NB4 (cell line): ENCODE measurements at regions not wholly inside any gene's neighbourhood (a gene's known extent, or its start where the extent isn't known, plus 50 kb on each side); places are given as distances from the start of the nearest gene placed in this dataset.

Experiments used
- MAX ChIP-seq: IDR thresholded peaks from 2 replicates; pipeline ENCODE4 v1.6.1; 2011; ENCODE audit warnings: low read depth, low read length
- POLR2A ChIP-seq: IDR thresholded peaks from 2 replicates; pipeline ENCODE4 v1.6.1; 2011; ENCODE audit warnings: mild to moderate bottlenecking; ENCODE audit not compliant: insufficient read length; ENCODE audit errors: extremely low read depth
- TF ChIP-seq, protein P1 (sequence below): IDR thresholded peaks from one replicate; pipeline ENCODE4 v1.5.1; 2012; ENCODE audit warnings: low read depth, low read length

- TF ChIP-seq, protein P1, sequence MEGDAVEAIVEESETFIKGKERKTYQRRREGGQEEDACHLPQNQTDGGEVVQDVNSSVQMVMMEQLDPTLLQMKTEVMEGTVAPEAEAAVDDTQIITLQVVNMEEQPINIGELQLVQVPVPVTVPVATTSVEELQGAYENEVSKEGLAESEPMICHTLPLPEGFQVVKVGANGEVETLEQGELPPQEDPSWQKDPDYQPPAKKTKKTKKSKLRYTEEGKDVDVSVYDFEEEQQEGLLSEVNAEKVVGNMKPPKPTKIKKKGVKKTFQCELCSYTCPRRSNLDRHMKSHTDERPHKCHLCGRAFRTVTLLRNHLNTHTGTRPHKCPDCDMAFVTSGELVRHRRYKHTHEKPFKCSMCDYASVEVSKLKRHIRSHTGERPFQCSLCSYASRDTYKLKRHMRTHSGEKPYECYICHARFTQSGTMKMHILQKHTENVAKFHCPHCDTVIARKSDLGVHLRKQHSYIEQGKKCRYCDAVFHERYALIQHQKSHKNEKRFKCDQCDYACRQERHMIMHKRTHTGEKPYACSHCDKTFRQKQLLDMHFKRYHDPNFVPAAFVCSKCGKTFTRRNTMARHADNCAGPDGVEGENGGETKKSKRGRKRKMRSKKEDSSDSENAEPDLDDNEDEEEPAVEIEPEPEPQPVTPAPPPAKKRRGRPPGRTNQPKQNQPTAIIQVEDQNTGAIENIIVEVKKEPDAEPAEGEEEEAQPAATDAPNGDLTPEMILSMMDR = no peak
- TF ChIP-seq POLR2A (no peak), MAX (no peak)
Measured at GRCh38 chr2:215879331-215879730, 134.0 kb downstream of the MREG start.
